GM21786 (cell line): ENCODE measurements at regions not wholly inside any gene's neighbourhood (a gene's known extent, or its start where the extent isn't known, plus 50 kb on each side); places are given as distances from the start of the nearest gene placed in this dataset.
"Not testable (repeated sequence)": the region's sequence is repeated elsewhere in the genome, so short reads cannot be mapped to it uniquely, and the experiment has no call there.

Experiments used
- ATAC-seq: cut with Tn5 transposase; IDR thresholded peaks from one replicate; pipeline ENCODE4 v1.9.1; 2021; ENCODE audit not compliant: unreplicated experiment

DNA sequence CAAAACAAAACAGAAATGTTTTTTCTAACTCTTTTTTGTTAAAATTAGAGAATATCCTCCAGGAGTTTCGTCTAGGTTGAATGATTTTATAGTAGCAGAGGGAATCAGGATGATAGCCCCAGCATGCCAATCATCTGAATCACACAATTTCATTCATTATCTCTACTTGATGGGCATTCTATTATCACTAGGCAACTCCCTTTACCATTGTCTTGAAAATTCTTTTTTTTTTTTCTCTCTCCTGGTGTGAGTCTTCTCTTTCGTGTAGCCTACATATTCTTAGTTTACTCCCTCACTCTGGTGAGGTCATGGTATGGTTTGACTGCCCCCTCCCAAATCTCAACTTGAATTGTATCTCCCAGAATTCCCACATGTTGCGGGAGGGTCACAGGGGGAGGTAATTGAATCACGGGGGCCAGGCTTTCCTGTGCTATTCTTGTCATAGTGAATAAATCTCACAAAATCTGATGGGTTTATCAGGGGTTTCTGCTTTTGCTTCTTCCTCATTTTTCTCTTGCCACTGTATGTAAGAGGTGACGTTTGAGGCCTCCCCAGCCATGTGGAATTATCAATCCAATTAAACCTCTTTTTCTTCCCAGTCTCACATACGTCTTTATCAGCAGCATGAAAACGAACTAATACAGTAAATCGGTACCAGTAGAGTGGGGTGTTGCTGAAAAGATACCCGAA, 105.0 kb downstream of the OTUD1 start:
- ATAC-seq: no peak

DNA sequence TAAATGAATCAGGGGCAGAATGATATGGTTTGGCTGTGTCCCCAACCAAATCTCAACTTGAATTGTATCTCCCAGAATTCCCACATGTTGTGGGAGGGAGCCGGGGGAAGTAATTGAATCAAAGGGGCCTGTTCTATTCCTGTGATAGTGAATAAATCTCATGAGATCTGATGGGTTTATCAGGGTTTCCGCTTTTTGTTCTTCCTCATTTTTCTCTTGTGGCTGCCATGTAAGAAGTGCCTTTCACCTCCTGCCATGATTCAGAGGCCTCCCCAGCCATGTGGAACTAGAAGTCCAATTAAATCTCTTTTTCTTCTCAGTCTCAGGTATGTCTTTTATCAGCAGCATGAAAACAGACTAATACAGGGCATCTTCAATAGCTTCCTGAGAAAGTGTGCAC, 107.0 kb downstream of the OTUD1 start:
- not testable (repeated sequence) for ATAC-seq

DNA sequence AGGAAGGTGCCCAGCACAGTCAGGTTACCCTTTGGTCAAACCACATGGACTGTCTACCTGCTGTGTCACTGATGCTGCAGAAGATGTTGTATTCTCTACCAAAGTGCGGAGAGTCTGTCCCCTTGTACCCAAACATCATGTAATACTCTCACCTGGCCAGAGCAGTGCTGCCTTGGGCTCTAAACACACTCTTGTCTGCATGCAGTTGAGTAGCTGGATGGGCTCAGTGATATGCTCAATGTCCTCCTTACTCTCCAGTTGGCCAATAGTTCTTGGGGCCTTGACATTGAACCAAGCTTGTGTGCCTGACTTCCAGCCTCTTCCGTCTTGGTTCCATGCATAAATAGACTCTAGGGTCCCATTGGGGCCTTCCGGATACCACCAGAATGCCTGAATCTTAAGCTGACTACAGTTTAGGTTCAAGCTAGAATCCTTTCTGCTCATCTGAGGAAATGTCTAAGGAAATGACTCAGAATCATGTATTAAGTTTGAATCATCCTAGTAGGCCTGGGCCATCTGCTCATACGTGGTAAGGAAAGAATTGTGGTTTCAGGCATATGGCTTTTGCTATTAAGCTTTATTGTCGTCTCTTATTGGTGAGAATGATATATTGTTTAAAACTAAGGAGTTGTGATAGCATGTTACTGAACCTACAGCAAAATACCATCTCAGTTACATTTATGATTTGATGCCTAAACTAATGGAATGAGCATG, 118.0 kb downstream of the OTUD1 start:
- no peak for ATAC-seq

DNA sequence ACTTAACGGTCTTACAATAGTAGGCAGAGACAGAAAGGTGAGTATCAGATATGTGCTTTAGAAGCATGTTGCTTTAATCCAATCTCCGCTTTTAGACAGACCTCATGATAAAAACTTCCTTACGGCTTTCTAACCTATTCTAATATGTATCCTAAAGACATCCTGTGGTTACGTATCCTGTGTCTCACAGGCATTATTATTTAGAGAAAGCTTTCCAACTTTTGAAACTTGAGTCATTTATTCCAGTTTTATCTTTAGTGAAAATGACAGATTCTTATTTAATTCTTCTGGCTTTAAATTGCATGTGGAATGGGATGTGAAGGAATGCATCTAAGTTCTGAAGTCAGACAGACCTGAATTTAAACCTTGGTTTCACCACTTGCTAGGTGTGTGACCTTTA, 118.9 kb downstream of the OTUD1 start:
- no peak for ATAC-seq

DNA sequence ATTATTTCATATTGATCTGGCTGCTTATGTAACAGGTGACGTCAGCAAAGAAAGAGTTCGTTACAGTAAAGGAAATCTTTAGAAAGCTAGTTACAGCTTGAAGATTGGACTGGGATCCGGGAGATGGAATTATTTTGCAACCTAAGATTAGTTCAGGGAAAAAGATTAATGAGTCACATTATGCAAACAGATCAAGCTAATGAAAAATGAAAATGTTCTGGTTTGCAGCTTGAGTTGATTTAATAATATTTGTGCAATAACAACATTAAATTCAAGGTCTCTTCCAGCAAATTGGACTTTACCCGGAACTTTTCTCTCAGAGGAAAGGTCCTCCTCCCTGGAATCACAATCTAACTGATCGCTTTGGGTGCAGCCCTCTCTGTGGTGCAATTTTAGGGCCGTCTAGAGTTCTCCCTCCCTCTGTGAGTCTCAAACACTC, 119.5 kb downstream of the OTUD1 start:
- ATAC-seq: no peak

DNA sequence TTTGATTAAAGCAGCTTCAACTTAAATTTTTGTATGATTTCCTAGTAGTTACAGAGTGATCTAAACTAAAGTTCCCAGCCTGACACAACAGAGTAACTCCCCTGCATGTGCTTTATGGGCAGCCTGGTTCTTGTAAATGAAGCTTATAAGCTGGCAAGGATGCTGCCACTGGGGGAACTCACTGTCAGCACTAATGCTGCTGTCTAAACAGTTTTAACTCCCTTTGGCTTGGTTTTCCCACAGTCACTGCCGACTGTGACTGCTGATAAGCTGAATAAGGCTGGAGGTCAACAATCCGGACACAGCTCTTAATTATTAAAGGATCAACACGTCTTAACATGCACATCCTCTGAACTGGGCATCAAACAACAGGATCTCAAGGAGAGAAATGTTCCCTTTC, 130.1 kb downstream of the OTUD1 start:
- ATAC-seq: no peak

DNA sequence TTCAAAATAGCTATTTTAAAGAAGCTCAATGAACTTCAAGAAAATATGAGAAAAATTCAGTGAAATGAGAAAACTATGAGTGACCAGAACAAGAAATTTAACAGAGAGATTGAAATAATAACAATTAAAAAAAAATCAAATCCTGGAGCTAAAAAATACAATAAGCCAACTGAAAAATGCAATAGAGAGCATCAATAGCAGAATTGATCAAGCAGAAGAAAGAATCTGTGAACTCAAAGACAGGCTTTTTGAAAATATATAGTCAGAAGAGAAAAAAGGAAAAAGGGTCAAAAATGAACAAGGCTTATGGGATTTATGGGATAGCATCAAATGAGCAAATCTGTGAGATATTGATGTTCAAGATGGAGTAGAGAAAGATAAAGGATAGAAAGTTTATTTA, 133.0 kb downstream of the OTUD1 start:
- no peak for ATAC-seq

DNA sequence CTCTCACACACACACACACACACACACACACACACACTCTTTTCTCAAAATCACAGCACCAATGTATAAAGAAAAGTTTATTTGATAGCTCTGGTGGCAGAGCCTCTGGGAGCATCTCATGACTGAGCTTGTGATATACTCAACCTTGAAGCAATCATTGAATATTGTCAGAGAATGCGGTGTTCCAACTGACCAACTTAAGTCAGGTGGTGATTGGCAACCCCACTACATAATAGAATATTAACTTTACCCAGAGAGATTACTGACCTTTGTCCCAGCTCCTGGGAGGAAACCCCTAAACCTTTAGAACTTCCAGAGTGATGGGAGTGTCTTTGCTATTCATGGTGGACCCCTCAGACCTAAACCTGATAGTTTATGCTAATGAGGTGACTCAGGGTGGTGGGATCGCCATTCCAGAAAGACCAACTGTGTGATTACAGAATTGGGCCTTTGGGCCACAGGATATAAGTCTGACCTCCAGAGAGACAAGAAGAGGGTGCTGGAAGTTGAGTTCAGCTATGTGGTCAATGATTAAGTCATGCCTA, 143.1 kb downstream of the OTUD1 start:
- ATAC-seq: no peak

DNA sequence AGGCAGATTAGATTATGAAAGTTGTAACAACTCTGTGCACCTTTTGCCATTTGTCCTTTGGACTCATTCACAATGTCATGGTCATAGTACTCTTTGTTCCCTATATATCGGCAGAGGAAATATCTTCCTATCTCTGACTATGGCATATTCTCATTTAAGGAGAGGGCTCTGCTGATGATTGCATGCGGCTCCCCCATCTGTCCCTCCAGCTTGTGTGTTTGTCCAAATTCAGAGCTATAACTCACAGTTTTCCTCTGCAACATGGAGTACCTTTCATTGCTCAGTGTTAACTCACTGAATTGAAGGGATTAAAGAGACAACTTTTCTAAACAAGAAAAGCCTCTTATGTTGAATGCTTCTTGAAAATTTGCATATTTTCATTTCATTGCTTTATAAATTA, 145.5 kb downstream of the OTUD1 start:
- no peak for ATAC-seq

DNA sequence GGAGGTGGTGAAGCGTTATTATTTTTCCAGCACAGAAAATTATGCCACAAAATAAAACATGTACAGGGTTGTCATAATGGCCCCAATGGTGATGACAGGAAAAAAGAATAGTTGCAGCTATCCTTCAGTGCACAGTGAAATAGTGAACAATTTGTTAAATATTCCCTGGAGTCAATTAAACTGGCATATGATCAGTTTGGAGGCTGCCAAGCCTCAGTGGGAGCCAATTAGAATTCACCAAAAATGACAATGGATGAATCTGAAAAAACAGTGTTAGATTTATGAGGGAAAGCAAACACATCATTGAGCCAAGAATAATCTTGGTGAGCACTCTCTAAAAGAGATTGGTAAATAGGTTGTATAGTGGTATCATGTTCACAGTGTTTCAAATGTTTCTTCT, 146.3 kb downstream of the OTUD1 start:
- no peak for ATAC-seq

DNA sequence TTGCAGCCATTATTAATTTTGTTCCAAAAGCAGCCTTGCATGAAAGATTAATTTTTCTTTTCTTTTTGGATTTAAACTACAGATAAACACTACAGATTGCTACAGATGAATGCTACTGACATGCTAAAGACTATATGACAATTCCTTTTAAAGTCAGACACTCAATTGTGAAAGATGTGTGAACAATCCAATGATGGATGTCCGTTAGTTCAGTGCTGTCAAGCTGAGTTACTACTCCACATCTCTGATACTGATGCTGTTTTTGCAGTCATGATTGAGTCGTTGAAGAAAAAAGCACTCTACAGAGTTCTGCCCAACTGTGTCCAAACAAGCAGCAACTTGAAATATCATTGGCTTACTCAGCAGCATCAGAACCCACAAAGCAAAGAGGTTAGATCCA, 146.8 kb downstream of the OTUD1 start:
- ATAC-seq: no peak

DNA sequence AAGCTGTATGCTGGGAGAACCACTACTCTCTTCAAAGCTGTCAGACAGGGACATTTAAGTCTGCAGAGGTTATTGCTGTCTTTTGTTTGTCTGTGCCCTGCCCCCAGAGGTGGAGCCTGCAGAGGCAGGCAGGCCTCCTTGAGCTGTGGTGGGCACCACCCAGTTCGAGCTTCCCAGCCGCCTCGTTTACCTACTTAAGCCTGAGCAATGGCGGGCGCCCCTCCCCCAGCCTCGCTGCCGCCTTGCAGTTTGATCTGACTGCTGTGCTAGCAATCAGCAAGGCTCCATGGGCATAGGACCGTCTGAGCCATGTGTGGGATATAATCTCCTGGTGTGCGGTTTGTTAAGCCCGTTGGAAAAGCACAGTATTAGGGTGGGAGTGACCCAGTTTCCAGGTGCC, 156.4 kb downstream of the OTUD1 start:
- ATAC-seq: not testable (repeated sequence)

DNA sequence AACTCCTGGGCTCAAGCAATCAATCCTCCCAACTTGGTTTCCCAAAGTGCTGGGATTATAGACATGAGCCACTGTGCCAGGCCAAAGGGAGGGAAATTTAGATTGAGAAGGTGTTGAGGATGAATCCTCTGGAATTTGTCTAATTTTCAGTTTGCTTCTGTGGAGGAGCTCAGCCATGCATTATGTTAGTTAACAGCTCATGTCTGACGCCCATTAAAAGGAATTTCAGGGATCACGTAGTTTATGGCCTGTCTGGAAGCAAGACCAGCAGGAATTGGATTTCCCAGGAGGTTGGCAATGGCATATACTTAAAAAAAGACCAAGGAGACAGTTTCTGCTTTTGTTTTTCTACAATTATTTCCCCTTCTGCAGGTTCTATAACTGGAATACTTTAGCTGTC, 165.7 kb downstream of the OTUD1 start:
- ATAC-seq: no peak

DNA sequence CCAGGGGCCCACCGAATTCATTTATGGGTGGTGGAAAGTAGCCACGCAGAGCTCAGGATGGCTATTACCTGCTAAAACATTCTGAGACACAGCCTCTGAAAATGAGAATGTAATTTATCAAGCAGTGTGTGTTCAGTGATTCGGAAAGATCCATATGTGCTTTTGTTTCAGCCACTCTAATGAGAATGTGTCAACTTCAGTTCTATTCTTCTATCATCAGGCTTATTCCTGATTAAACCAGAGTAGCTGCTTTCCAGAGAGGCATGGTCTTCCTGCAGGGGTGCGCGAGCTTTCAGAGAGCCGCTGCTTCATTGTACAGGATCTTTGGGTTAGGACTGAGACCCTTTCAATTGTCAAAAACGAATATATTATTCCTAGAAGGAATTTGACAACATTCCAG, 167.6 kb downstream of the OTUD1 start:
- no peak for ATAC-seq

DNA sequence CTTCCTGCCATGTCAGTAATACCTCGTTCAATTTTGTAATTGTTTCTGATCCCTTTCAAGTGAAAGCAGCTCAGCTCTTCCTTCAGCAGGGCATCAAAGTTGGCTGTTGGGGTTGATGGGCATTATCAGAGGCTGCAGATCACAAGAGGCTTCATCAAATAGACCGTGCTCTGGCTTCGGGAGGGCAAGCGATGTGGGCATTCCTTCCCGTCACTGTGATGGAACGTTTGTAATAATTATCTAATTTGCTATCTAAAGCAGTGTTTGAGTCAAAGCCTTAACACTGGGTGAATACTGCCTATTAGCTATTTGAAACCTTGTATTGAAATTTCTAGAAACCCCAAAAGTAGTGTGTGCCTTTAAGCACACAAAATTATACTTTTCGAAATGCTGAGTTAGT, 170.1 kb downstream of the OTUD1 start:
- ATAC-seq: no peak

DNA sequence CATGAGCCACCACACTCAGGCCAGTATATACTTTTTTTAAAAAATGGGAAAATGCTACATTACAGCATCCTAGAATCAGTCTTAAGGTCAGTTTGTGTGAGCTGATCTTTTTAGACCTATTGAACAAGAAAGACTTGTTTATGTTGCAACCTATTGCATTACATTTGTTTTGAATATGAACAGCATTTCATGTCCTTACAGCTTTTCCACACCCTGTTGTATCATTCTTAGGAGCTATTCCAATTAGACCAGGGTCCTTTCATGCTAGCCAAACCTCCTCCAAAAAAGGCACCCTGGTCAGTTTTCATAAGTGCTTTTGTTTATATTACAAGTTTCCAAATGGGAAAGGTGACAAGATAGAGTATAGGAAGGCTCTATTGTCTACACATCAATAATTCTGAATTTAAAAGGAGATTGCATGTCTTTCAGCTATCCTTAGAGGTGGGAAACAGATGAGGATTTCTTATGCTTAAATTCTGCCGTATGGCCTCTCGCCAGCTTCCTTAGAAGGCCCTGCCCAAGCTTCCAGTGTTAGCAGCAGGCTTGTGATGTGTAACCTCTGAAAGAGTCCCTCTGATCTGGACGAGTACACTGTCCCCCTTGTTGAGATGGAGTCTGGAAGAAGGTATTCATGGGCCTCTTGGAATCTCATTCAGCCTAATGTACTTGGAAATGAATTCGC, 171.9 kb downstream of the OTUD1 start:
- no peak for ATAC-seq

DNA sequence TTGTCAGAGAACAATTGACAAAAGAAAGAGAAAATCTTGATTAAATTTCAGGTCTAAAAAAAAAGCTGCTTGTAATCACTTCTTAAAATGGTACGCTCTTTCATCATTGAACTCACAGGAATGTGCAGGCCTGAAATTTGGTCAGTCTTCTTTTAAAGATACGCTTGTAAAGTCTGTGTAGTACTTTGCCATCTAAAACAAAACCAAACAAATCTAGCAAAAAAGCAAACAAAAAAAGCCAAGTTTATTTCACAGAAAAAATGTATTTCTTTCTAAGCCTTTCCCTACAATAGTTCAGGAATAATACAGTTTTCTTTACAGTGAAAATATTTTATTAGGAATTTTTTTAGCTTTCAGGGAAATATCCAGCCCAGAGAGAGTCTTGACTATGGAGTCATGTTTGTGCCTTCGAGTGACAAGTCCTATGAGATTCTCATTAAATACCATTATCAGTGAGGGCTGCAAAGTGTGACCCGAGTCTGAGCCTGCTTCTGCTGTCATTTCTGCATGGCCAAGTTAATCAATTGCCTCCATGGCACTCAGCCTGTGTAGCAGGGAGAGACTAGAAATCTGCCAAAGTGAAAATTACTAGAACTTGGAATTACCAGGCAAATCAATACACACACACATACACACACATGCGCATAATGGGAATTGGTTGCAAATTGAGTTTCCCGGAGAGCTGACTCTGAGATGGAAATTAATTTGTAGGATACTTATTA, 172.6 kb downstream of the OTUD1 start:
- no peak for ATAC-seq

DNA sequence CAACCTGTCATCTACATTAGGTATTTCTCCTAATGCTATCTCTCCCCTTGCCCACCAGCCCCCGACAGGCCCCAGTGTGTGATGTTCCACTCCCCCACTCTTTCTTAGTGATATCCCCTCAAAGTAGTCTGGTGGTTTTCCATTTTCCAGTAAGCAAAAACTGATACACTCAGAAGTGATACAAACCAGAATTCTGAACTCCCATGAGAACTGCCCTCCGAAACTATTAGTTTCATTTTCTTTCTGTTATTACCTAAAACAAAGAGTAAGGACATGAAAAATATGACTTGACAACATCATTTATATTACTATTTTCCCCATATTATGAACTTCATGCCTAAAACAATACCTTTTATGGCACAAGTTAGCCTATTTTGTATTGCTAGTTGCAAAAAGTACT, 175.0 kb downstream of the OTUD1 start:
- ATAC-seq: peak; percentile 68

DNA sequence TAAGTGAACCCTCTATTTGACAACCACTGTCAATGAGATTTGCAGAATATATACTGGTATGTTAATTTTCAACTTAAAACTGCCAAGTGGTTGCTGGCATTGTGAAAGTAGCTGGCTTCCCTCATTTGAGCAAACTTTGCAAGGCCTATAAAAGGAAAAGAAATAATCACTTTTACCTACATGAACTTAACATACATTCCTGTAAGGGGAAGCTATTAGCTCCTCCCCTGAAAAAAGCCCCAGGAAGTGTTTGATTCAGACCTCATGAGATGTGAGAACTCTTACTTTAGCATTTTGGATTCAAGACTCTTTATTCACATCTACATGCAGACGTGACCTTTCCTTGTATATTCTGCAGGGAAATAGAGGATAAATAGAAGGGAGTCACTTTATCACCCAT, 175.6 kb downstream of the OTUD1 start:
- peak; percentile 45 for ATAC-seq

DNA sequence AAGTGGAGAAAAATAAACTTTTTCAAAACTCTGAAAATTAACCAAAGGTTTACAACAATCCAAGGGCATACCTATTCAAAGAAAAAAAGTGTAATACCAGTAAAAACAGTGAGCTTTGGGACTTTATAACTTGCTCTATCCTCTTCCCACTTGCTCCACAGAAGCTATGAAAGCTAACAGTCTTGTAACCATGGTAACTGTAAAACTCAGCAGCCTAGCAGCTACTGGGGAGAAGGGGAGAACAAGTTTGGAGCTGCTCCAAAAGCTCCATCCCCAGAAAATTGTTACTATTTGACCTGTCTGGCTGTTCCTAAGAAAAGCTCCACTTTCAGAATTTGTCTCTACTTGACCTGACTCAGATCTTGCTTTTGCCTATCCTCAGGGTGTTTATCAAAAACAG, 191.5 kb downstream of the OTUD1 start:
- no peak for ATAC-seq

DNA sequence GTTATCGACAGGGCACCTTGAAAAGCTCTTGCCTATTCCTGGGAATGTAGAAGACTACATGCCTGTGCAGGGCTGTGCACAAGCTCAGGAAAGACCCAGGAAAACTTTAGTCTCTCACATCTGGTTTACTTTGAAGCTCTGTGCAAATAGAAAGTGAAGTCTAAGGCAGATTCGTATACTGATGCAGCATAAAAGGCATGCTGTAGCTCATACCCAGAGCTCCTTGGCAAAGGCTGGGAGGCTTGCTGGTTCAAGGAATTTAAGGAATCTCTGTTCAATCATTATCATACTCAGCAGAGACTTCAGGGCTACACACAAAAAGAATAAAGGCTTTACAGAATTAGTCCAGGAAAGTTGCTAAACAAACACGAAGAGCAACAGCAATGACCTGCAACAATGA, 192.0 kb downstream of the OTUD1 start:
- ATAC-seq: no peak
